Gastrocnemius medialis (tissue), 4 donors: ENCODE measurements at regions not wholly inside any gene's neighbourhood (a gene's known extent, or its start where the extent isn't known, plus 50 kb on each side); places are given as distances from the start of the nearest gene placed in this dataset.

Source experiments
- POLR2A ChIP-seq, 2 donors: fragments of 450-650 bp; IDR thresholded peaks; one replicate each; pipeline ENCODE4 v1.6.1; 2017; ENCODE audit warnings: antibody characterized with exemption in 2 of 2, mild to moderate bottlenecking in 2 of 2, moderate library complexity in 2 of 2
- TF ChIP-seq, protein P1 (sequence below), 5 experiments: fragments of 450-650 bp in 3 of 5; fragments of 200-600 bp in 2 of 5; sonication (generic) in 2 of 5; IDR thresholded peaks in 4 of 5; conservative IDR thresholded peaks in 1 of 5; 1 replicate in 4 of 5; 2 replicates in 1 of 5; pipeline ENCODE4 v1.5.1; 2016 to 2019; ENCODE audit warnings: antibody characterized with exemption in 5 of 5, mild to moderate bottlenecking in 3 of 5, moderate library complexity in 3 of 5

DNA sequence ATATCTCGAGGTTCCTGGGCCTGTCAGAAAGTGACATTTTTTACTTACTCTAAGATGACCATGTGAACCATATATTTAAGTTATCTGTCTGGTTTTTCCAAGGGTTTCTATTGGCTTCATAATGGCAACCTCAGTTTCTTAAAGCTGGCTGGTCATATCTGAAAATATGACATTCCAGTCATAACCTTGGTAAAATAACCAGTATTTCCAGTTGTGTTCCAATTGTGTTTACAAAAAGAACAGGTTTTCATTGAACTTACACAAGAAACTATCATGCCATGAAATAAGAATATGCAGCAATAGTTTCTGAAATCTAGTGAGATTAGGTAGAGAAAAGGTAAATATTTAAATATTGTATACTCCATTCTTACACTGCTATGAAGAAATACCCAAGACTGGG lies 61.7 kb upstream of the HMGN3 start:
- TF ChIP-seq POLR2A (IDR thresholded peaks at IDR 0.05): no peak
- TF ChIP-seq, protein P1, sequence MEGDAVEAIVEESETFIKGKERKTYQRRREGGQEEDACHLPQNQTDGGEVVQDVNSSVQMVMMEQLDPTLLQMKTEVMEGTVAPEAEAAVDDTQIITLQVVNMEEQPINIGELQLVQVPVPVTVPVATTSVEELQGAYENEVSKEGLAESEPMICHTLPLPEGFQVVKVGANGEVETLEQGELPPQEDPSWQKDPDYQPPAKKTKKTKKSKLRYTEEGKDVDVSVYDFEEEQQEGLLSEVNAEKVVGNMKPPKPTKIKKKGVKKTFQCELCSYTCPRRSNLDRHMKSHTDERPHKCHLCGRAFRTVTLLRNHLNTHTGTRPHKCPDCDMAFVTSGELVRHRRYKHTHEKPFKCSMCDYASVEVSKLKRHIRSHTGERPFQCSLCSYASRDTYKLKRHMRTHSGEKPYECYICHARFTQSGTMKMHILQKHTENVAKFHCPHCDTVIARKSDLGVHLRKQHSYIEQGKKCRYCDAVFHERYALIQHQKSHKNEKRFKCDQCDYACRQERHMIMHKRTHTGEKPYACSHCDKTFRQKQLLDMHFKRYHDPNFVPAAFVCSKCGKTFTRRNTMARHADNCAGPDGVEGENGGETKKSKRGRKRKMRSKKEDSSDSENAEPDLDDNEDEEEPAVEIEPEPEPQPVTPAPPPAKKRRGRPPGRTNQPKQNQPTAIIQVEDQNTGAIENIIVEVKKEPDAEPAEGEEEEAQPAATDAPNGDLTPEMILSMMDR (IDR thresholded peaks at IDR 0.05 in 4 of 5, conservative IDR thresholded peaks at IDR 0.05 in 1 of 5): no peak
